Mesothelial cell of epicardium (in vitro differentiated cells): ENCODE measurements at regions not wholly inside any gene's neighbourhood (a gene's known extent, or its start where the extent isn't known, plus 50 kb on each side); places are given as distances from the start of the nearest gene placed in this dataset.

ENCODE experiments used
- DNase-seq, 2 experiments: peaks; one replicate each; pipeline ENCODE4 v3.0.0; 2021; ENCODE audit warnings: low spot score in 2 of 2; ENCODE audit not compliant: unreplicated experiment in 2 of 2
- H3K27ac Mint-ChIP-seq: 2 replicates; pipeline ENCODE4 v1.8.0; 2021; ENCODE audit warnings: mixed read lengths
- H3K27me3 Mint-ChIP-seq: 2 replicates; pipeline ENCODE4 v1.8.0; 2021; ENCODE audit warnings: low read depth, mixed read lengths
- H3K36me3 Mint-ChIP-seq: 2 replicates; pipeline ENCODE4 v1.8.0; 2021; ENCODE audit warnings: mixed read lengths
- H3K4me1 Mint-ChIP-seq: 2 replicates; pipeline ENCODE4 v1.8.0; 2021; ENCODE audit warnings: mixed read lengths
- H3K4me3 Mint-ChIP-seq: 2 replicates; pipeline ENCODE4 v1.8.0; 2021; ENCODE audit warnings: mild to moderate bottlenecking, moderate library complexity, mixed read lengths
- H3K9me3 Mint-ChIP-seq: 2 replicates; pipeline ENCODE4 v1.8.0; 2021; ENCODE audit warnings: mixed read lengths
- TF ChIP-seq, protein P1 (sequence below): fragments of 200-600 bp; sonication (generic); IDR thresholded peaks from one replicate; pipeline ENCODE4 v1.5.0; 2021; ENCODE audit warnings: antibody characterized with exemption; ENCODE audit not compliant: unreplicated experiment

DNA sequence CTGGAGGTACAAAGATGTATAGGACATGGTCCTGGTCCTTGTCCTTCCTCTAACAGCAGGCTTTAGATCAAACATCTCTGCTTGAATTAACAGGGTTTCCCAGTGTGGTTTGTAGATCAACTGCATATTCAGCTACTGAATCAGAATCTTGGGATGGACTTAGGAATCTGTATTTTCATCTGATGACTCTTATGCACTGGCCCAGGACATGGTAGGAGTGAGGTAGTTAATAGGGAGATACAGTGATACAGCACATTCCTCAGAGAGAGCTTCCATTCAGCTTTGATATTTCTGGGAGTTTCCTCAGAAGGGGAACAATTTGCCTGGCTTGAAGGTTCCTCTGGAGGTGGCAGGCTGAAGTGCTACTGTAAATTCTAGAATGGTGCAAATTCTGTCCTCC is 203.1 kb downstream of the LARP7 start:
- peaks cover 4% of the 10 kb centered on the region for H3K36me3 Mint-ChIP-seq
- TF ChIP-seq, protein P1, sequence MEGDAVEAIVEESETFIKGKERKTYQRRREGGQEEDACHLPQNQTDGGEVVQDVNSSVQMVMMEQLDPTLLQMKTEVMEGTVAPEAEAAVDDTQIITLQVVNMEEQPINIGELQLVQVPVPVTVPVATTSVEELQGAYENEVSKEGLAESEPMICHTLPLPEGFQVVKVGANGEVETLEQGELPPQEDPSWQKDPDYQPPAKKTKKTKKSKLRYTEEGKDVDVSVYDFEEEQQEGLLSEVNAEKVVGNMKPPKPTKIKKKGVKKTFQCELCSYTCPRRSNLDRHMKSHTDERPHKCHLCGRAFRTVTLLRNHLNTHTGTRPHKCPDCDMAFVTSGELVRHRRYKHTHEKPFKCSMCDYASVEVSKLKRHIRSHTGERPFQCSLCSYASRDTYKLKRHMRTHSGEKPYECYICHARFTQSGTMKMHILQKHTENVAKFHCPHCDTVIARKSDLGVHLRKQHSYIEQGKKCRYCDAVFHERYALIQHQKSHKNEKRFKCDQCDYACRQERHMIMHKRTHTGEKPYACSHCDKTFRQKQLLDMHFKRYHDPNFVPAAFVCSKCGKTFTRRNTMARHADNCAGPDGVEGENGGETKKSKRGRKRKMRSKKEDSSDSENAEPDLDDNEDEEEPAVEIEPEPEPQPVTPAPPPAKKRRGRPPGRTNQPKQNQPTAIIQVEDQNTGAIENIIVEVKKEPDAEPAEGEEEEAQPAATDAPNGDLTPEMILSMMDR = no peak
- no peaks in the 10 kb centered on the region for H3K4me1 Mint-ChIP-seq
- H3K4me3 Mint-ChIP-seq = no peak overlapping the region
- H3K9me3 Mint-ChIP-seq = peaks cover 14% of the 10 kb centered on the region
- no peak overlapping the region for H3K27ac Mint-ChIP-seq
- no peaks in the 10 kb centered on the region for H3K27me3 Mint-ChIP-seq
- DNase-seq = no peak

GRCh38 chr4:112840619-112841018 is 203.7 kb downstream of the LARP7 start:
- DNase-seq = no peak
- no peak overlapping the region for H3K4me3 Mint-ChIP-seq
- H3K27ac Mint-ChIP-seq = no peak overlapping the region
- H3K27me3 Mint-ChIP-seq = no peaks in the 10 kb centered on the region
- H3K9me3 Mint-ChIP-seq = peaks cover 12% of the 10 kb centered on the region
- no peaks in the 10 kb centered on the region for H3K4me1 Mint-ChIP-seq
- peaks cover 4% of the 10 kb centered on the region for H3K36me3 Mint-ChIP-seq
- TF ChIP-seq, protein P1 = no peak

GRCh38 chr4:112842513-112842912 is 205.6 kb downstream of the LARP7 start:
- no peak for DNase-seq
- no peaks in the 10 kb centered on the region for H3K4me1 Mint-ChIP-seq
- no peaks in the 10 kb centered on the region for H3K9me3 Mint-ChIP-seq
- no peak overlapping the region for H3K4me3 Mint-ChIP-seq
- TF ChIP-seq, protein P1 = no peak
- H3K27me3 Mint-ChIP-seq = no peaks in the 10 kb centered on the region
- H3K36me3 Mint-ChIP-seq = no peaks in the 10 kb centered on the region
- no peak overlapping the region for H3K27ac Mint-ChIP-seq

DNA sequence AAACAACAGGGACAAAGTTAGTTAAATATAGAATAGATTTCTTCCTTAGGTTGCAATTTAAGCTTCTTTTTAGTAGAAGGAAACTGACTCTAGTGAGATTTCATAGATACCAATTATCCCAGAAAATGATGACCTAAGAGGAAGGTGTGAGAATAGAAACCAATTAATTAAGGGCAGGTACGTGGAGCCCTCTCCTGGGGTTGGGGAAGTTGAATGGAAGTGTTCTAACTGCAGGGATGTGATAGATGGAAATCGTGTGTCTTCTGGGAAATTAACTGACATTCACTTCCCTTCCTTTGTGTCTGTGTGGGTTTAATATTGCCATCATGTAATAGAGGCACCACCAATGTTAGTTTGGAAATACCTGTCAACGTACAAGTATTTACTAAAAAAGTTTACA is 204.1 kb upstream of the ANK2 start:
- TF ChIP-seq, protein P1 = no peak
- DNase-seq = no peak
- H3K27me3 Mint-ChIP-seq = no peaks in the 10 kb centered on the region
- no peaks in the 10 kb centered on the region for H3K4me1 Mint-ChIP-seq
- no peaks in the 10 kb centered on the region for H3K9me3 Mint-ChIP-seq
- no peaks in the 10 kb centered on the region for H3K36me3 Mint-ChIP-seq
- no peak overlapping the region for H3K4me3 Mint-ChIP-seq
- no peak overlapping the region for H3K27ac Mint-ChIP-seq

- no peaks in the 10 kb centered on the region for H3K27me3 Mint-ChIP-seq
- no peak for DNase-seq
- no peak overlapping the region for H3K4me3 Mint-ChIP-seq
- H3K27ac Mint-ChIP-seq = no peak overlapping the region
- peaks cover 4% of the 10 kb centered on the region for H3K9me3 Mint-ChIP-seq
- no peaks in the 10 kb centered on the region for H3K4me1 Mint-ChIP-seq
- no peaks in the 10 kb centered on the region for H3K36me3 Mint-ChIP-seq
- TF ChIP-seq, protein P1 = no peak
These were observed 202.4 kb upstream of the ANK2 start for GRCh38 chr4:112847045-112847444.

DNA sequence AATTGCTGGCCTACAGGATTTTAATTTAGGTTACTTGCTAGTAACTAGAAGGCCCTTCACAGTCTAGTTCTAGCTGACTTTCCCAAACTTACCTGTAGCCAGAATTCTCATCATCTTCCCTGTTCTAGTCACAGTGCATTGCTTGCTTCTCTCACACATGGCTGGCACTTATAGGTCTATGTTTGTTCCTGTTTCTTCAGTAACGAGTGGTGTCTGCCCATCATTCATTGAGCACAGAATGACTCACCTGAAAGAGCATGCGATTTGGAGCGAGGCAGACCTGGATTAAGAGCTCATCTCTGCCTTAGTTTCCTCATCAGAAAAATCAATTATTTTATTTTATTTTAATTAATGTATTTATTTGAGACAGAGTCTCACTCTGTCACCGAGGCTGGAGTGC is 201.7 kb upstream of the ANK2 start:
- no peak for DNase-seq
- Mint-ChIP-seq H3K4me3 (no peak overlapping the region), H3K27ac (no peak overlapping the region), H3K4me1 (no peaks in the 10 kb centered on the region), H3K27me3 (no peaks in the 10 kb centered on the region), H3K36me3 (no peaks in the 10 kb centered on the region), H3K9me3 (peaks cover 4% of the 10 kb centered on the region)
- TF ChIP-seq, protein P1 = no peak
